Activated CD4-positive, alpha-beta T cell treated with anti-CD3 and anti-CD28 coated beads, Interleukin-10, Interleukin-2, amounts not matched to agents 100 ng/mL and 50 ng/mL, durations not matched to agents 16 hours and 8 hours (primary cell): ENCODE measurements at regions not wholly inside any gene's neighbourhood (a gene's known extent, or its start where the extent isn't known, plus 50 kb on each side); places are given as distances from the start of the nearest gene placed in this dataset.

Experiments
- DNase-seq: peaks from one replicate; pipeline ENCODE4 v3.0.0-alpha.2; 2020

DNA sequence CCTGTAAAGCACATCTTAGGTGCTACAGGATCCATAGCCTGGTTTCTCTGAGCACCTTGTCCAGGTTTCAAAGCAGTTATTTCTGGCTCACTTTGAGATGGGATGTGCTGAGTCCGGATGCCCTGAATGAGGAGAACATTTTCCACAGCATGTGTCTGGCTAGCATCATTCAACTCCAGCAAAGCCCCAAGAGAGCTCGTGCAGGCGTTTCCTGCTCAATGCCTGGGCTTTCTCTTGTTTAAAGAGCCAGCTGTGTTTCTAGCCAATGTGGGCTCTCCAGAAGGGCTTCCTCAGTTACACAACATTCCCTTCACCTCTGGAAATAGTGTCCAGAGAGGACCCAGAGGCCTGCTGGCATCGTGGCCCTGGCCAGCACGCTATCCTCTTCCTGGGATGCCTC is 411.7 kb downstream of the DMAC1 start:
- DNase-seq: no peak

DNA sequence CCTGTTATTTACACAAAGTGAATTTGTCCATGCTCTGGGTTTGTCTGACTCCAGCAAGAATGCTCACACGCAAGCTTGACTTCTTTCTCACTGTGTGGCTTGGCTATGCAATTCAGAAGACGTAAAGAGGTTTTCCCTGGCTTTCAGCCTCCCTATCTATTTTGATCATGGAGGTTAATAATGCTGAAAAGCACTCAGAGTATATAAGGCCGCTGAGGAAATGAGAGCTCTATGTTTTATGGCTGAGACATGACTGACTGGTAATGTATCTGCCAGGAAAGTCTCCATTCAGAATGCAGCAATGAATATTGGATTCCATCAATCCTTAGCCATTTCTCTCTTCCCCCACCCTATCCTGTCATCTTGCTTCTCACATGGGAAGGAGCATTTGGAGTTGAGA is 417.3 kb downstream of the DMAC1 start:
- no peak for DNase-seq

DNA sequence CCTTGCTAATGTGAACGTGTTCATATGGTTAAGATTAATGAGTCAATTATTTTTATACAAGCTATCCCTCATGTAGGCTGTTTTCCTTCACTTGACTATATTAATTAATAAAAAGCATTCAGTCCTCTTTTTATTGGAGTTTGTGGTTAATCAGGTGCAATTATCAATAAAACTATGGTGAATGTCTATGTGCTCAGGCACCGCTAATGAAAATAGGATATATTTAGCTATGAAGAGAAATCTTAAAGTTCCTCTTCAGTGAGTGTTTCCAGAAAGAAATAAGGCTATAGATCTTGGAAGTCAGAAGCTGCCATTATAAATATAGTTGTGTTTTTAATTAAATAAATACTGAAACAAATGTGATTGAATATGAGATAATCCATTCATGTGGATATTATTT is 422.1 kb downstream of the DMAC1 start:
- DNase-seq: no peak

DNA sequence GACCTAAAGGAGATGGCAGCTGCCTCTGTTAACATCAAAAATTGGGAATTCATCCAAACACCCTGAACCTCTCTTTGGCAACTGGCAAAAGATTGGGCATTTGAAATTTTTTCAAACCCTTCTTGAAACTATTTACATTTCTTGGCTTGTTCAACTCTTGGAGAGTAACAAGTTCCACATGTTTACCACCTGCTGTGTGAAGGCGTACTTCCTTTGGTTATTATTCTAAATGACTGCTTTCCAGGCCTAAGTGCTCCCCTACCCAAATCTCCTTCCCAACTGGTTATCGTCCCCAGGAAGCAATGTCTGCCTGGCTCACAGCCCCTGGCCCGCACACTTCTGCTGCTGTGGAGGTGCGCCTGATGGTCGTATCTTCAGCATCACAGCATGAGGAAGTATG is 422.7 kb downstream of the DMAC1 start:
- no peak for DNase-seq

DNA sequence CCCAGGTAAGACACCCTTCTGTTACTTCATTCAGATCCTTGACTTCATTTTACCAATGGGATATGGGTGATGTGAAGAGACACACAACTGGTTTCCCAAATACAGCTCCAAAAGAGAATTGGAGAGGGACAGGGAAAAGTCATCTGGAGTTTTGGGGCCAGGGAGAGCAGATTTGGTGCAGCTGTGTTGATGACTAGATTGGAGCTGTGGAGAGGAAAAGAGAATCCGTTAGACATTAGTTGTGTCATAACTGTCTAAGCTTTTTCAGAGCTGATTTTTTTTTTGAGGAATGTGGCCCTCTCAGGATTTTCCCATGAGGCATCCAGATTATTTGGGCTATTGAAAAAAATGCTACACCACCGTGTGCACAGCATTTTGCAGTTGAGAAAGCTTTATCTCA is 423.4 kb downstream of the DMAC1 start:
- no peak for DNase-seq

DNA sequence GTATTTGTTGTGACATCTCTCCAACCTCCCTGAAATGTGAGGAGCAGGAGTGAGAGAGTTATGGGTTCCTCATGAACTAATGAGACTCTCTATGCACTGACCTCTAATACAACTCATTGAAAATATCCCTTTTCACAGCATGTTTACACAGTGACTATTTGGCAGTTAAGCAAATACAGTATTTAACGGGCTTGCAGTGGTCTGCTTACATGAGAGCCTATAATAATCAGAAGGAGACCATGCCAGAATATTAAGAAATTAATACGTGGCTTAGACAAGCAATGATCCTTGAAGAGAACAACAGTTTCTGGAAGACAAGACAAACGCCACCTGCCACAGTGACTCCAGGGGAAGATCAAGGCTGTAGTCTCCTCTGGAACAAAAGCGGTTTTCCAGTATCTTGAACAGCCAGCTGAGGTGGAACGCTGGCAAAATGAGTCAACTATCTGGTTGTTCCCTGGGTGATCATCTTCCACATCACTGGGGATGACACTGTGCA is 424.5 kb downstream of the DMAC1 start:
- no peak for DNase-seq

DNA sequence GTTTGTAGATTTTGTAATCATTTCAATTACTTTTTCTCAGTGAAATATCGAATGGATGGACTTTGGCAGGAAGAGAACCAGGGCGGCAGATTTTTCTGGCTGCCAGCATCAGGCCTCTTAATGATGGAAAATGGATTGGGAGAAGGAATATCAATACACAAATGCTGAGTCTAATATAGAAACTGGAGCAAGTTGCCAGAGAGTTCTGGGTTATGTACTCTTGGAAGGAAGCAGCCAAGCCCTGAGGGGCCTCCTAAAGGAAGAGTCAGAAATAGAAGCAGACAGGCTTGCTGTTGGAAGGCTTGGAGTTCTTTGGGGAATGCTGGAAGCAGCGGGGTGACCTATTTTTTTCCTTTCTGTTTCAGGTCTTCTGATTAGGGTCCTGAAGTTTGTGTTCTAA is 428.6 kb downstream of the DMAC1 start:
- DNase-seq: no peak

DNA sequence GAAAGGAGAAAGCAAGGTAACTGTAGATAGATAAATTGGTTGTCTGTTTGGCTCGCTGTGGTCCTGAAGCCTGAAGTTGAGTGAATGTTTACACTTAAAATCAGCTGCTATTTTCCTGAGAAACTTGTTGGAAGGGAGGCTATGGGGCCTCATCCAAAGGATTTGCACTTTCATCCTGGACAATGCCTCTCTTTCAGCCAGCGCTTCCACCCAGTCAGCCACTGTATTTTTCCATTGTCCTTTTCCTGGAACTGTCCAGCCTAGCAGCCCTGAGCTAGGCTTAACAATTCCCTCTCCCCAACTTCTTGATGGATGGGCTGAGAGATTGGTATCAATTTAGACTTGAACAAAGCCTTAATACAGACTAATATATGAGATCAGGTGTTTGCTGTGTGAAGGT is 429.2 kb downstream of the DMAC1 start:
- DNase-seq: no peak

DNA sequence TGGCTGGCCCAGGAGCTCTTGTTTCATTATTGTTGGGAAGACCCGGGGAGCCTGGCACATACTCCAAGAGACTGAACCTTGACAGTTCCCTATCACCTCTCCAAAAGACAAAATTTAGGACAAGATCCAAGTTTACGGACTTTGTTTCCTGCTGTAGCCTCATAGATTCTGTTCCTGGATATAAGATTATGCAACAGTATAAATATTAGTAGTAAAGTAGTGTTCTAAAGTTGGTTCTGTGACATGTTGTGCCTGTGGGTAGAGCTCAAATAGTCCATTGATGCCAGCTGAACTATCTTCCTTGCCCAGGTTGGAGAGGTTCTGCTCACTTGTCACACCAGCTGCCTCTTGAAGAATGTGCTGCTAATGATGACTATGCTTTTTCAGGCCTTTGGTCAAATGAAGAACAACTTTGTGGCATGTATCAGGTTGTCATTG is 430.2 kb downstream of the DMAC1 start:
- no peak for DNase-seq

DNA sequence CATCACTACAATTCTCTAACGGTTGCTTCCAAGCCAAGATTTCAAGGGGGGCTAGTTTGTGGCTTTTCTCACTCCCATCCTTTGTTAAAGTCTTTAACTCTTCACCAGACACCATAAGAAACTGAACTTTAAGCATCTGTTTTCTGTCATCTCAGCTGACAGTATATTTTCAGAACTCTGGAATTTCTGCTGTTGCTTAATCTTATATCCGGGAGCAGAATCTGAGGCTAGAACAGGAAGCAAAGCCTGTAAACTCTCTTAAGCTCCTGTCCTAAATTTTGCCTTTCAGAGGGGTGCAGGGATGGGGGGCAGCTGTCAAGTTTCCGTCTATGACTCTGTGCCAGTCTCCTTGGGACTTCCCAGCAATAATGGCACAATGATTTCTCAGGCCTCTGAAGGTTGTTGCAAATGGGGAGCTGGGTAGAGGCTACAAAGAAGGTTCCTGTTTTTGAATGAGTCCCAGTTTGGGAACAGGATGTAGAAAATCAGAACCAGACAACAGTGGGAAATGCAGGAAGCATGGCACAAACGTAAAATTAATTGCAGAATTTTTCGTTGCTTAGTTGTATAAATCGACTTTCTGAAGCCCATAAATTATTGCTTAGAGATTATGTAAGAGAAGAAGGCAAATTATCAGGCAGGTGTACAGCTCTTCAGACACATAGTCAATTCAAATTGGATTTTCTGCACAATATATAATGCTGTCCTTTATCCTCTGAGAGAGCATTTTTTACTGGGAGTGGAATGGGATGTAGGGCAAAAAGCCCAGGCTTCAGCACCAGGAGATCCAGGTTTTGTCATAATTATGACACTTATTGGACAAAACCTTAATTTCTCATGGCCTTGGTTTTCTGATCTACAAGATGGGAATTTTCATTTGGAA is 430.9 kb downstream of the DMAC1 start:
- DNase-seq: no peak

DNA sequence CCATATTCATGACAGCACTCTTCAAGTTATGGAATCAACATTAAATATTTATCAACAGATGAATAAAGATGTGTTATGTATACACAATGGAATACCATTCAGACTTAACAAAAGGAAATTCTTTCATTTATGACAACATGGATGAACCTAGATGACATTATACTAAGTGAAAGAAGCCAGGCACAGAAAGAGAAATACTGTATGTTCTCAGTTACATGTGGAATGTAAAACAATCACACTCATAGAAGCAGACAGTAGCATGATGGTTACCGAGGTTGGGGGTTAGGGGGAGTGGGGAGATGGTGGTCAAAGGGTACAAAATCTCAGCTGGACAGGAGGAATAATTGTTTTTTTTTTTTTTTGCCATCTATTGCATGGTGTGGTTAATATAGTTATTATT is 431.9 kb downstream of the DMAC1 start:
- DNase-seq: no peak

DNA sequence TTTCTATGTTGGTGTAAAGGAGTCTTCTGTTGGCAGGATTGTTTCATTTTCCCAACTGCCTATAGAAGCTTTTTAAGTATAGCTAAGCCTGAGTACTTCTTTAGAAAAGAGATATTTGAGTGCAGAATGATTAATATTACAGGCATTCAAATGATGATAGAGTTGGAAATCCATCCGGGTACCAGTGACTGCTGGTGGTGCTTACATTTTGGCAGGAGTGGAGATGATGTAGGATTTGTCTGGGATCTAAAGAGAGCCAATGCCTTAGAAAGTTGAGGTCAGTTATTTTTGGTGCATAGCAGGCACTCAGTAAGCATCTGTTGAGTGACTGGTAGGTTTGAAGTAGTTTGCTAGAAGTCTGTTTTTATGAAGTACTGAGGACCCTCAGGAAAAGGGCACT is 433.5 kb downstream of the DMAC1 start:
- DNase-seq: no peak

DNA sequence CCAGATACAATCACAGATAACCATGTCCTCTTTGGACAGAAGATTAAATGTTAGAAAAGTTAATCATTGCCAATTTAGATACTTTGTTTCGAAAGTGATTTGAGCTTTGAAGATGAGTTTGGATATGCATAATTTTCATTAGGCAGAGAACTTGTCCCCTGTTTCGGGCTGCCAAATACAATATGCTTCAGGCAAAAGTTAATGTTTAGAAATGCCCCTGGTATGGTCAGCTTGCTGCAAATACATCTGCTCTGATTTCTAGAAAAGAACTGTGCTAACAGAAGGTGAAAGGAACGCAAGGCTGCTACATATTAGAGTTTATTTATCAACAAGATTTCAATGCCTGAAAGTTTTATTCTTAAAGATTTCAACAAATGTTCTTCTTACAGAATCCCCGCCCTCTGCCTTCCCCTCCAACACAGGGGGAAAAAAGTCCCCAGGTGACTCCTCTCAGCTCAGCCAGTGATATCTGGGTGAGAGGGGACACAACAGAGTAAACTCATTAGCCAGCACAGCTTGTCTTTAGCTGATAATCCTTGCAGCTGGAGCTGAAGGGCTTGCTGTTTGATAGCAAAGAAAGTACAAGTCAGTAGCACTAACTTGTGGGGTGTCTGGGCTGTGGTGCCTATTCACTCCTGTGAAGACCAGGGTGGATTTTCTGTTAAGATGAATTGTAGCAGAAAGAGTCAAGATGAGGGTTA is 435.7 kb downstream of the DMAC1 start:
- no peak for DNase-seq

DNA sequence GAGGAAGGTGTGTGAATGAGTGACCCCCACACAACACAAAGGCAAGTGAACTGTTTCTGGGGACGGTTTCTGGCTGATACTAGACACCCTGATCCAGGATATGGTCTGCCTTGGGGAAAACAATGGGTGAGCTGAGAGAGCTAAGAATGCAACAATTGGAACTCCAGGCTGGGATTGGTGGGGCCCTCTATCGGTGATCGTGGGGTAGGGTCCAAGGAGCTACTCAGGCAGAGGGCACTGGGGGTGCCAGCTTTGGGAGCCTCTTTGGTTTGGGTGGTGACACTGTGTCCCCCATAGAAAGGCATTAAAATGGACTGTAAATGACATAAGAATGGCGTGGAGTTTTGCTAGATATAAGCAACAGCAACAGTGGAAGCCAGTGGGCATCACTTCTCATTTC is 439.1 kb downstream of the DMAC1 start:
- no peak for DNase-seq

DNA sequence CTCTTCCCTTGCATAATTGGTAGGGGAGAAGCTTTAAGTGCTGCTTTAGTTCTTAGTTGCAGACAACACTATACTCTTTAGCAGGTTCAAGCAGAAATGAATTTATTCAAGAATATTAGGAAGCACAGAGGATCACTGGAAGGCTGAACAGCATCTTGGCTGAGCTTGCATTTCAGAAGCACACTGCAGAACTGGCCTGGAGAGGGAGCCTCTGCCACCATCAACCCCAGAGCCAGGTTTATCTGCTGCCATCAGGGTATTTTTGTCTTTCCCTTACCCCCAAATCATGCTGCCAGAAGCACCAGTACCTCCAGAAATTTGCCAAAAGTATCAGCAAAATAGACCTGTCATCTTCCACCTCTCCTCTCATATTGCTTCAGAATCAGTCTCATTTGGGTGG is 440.7 kb downstream of the DMAC1 start:
- DNase-seq: no peak

DNA sequence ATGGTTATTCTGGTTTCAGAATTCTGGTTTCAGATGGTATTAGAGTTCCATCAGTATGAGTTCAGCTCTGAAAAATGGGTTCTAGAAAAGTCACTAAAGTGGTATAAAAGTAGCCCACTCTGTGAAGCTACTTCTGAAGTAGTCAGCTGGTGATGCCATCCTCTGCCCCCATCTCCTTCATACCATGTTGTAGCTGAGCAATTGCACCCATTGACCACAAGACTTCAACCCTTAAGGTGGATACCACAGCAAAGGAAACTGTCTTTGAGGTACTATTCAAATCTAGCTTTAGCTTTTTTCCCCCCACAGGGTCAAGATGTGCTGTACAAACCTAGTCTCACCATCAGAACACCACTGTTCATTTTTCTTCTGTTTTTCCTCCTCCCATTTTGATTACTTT is 444.9 kb downstream of the DMAC1 start:
- no peak for DNase-seq

DNA sequence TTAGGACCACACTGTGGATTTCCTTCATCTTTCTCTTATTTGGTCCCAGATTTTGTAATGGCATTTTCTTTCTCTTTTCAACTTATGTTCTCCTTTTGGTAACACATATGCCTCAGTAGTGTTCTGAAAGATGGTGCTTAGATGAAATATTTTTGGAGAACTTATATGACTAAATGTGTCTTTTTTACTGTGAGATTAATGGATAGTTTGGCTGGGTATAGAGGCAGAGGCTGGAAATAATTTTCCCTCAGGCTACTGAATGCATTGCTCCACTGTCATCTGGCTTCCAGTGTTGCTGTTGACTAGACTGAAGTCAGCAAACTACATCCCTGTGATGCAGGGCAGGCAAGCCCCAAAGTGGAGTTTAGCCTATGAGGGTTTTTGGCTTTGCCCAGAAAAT is 450.9 kb downstream of the DMAC1 start:
- DNase-seq: no peak

DNA sequence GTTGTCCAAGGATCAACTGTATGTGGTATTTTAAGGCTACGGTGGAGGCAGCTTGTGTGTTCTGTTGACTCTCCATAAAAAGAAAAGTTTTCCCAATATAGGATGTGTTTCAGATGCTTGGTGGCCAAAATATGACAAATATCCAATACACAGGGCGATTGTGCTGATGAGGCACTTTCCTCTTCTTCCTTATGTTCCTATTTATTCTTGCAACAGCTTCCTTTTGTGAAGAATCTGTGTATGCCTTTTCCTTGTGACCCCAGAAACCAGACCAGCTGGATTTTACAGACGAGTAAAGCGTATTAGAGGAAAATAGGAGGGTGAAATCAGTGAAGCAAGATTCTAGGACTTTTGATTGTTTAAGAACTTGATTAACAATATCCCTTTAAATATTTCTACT is 452.0 kb downstream of the DMAC1 start:
- no peak for DNase-seq

DNA sequence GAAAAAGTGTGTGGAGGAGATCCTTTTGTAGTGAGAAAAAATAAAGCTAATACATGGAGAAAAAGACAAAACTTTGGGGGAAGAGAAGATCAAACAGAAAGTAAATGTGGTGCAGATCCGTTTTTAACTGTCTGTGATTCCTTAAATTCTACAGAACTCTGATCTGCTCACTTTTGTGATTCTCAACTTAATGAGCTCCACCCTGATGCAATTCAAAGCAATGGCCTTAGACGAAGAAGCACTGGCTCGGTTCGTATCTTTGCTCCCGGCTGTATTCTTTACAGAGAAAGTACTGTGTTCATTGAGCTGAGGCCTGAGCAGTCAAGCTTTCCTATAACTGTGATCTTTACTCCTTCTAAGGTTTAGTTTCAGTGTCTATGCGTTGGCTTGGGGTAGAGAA is 453.4 kb downstream of the DMAC1 start:
- no peak for DNase-seq

DNA sequence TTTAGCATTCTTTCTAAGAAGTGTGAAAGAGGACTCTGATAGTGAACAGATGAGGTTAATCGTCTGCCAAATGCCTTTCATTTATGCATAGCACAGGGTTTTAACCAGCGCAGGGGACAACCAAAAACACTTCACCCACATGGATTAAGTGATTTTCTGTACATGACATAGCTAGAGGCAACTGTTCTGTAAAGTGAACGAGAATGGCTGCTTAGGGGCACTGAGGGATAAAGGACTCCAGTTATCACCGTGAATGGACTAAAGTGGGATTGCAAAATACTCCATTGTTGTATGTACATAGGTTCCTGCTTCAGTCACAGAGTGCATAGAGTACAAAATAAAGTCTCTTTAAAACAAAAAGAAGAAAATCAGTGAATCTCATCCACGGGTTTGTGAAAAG is 456.8 kb downstream of the DMAC1 start:
- DNase-seq: no peak

DNA sequence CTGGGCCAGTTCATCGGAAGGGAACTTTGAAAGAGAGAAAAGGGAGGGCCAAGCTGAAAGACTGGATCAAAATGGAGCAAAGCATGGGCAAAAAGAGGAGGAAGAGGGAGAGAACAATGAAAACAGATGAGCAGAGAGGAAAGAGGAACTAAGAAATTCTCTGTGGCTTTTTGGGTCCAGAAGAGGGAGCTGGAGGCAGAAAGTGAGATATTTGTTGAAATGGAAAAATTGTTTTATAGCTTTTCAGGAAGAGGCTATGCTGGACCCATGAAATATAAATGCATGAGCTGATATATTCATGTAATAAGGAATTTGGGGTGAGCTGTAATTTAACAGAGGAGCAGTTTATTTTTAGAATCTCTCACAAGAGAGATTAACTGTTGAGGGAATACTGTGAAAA is 457.3 kb downstream of the DMAC1 start:
- no peak for DNase-seq

DNA sequence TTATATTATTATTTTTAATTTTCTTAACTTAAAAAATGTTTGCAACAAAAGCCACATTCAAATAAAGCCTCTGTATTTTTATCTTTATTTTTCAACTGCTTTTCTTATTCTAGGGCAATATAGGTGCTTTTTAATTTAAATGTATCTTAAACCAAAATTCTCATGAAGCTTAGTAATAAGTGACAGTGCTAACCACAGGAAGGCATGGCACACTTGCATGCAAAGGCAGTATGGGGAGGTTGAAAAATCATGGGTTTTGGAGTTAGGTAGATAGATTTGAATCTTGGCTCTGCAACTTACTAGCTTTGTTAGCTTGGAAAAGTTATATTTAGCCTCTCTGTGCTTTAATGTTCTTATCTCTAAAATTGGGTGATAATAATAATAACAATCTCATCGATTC is 458.0 kb downstream of the DMAC1 start:
- DNase-seq: no peak

DNA sequence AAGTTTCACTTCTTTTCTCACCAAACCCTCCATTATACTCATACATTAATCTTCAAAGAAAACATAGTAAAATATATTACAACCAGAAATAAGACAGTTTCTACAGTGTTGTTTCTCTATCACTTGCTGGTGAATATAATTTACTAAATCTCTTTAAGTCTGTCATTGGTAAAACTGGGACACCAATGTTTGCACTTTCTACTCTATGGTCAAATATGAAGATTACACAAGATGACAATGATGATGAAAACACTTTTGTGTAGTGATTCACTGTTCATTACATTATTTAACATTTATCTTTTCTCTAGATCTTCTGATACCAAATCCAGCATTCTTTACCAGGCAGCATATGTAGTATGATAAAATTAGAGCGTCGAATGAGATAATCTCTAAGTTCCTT is 459.1 kb downstream of the DMAC1 start:
- DNase-seq: no peak

DNA sequence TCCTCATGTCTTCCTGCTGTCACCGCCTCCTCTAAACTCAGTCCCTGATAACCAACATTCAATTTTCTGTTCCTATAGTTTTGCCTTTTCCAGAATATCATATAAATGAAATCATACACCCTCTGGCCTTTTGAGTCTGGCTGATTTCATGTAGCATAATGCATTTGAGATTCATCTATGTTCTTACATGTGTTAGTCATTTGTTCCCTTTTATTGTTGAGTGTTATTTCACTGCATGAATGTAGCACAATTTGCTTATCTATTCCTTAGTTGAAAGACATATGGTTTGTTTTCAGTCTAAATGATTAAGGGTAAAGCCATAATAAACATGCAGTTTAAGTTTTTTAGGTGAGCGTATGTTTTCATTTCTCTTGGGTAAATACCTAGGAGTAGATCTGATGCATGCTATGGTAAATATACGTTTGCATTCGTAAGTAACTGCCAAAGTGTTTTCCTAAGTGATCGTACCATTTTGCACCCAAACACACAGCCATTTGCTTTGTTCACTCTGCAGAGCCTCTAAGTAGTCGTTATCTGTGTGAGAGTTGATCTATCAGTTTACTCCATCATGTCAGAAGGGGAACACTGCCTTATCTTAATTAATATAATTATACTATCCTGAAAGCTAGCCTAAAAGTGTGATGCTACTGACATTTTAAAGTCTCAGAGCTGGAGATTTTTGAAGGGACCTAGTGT is 460.8 kb downstream of the DMAC1 start:
- DNase-seq: no peak
